Mucosa of gallbladder (tissue), 1 donor: ENCODE measurements at regions not wholly inside any gene's neighbourhood (a gene's known extent, or its start where the extent isn't known, plus 50 kb on each side); places are given as distances from the start of the nearest gene placed in this dataset.

Experiments
- DNase-seq: peaks from one replicate; pipeline ENCODE4 v3.0.0-alpha.2; 2020; ENCODE audit warnings: low spot score
- donor health status: DM: no; HTN: no; CAD: no.

DNA sequence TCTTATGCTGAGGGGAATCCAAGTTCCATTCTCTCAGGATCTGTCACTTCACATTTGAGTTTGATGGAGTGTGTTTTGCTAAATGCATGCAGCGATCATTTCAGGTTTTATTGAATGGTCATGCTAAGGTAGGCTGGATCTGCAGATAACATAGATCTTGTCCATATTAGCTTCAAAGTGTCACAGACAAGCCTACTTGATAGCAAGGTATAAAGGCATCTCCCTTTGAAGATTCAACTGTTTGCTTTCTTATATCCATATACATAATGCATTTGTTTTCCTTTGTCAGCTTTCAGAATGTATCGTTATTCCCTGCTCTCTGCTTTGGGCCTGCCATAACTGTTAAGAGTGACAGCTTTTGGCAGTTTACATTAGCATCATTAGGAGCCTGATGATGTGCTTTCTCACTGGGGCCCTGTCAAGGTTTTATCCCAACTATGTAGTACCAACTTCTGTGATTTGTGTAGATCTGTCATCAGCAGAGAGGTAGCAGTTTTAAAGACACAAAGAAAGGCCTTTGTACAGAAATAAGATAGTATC is 604.3 kb upstream of the CDH7 start:
- no peak for DNase-seq

DNA sequence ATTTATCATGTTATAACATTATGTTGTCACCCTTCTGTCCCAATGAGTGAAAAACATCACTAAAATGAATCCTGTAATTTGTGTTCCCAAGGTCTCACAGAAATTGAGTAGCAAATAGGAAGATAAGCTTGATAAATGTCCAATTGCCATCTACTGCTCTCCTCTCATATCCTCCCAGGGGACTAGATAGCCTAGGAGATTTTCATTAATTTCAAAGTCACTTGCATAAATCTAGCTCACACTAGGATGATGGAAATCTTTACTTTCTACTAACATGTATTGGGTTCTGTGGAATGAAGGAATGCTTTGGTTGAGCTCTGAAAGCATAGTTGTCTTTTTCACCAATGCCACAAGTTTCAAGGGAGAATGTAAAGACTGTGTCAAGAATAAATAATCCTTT is 605.5 kb upstream of the CDH7 start:
- no peak for DNase-seq

DNA sequence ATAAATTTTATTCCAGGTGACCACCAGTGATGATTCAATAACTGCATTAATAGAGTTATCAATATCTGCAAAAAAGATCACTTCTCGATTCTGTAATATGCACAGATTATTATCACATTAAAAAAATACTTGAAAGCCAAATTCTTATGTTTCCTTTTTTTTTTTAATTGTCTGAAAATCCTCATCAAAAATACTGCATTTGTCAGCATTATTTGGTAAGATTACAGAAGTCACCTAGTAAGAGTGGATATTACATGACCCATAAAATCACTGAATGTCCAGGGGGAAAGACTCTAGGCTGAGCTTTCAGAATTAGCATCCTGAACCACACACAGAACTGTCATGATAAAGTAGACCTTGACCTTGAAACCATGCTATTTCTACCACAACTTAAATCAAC is 617.2 kb upstream of the CDH7 start:
- DNase-seq = no peak

DNA sequence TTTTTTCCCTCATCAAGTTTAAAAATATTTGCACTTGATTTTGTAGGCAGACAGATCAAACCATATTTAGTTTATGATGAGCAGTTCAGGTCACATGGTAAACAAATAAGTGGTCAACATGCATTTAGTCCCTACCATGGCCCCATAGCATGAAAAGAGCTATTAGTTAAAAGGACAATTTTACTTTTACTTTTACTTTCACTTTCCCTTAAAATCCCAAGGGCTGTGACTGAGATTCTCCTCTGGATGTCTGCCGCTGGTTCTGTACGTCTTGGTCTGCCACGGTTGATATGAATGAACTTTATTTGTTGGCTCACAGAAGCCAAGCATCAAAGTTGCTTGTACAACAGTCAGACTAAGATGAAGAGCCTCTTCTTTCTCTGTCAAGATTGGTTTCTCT is 626.2 kb upstream of the CDH7 start:
- DNase-seq = no peak

GRCh38 chr18:65103864-65104263 is 646.9 kb upstream of the CDH7 start:
- DNase-seq = no peak

- no peak for DNase-seq
Observed at GRCh38 chr18:65093346-65093745, 657.5 kb upstream of the CDH7 start.

DNA sequence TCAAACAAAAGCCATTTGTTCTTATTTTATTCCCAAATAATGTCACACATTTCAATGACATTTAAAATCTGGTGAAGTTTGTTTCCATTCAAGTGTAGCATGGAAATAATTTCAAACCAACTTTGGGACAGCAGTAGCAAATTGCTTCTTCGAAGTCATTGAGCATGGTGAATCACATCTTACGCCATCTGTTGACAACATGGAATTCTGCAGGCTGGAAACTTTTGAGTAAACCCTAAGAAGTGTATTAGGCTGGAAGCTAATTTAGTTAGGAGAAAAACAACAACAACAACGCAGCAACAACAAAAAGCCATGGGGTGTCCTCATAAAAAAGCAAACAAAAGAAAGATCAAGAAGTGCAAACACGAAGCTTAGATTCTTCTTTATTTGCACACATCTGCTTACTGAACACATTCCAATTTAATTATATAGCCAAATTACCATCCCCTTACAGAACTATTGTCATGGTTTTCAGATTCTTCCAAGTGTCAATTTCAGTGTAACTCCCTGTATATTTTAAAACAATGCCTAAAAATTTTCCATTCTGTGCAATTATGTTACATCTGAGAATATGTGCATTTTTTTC is 659.0 kb upstream of the CDH7 start:
- no peak for DNase-seq

GRCh38 chr18:65082907-65083306 is 667.9 kb upstream of the CDH7 start:
- DNase-seq = no peak

- no peak for DNase-seq
Observed at GRCh38 chr18:65081786-65082185, 669.0 kb upstream of the CDH7 start.

DNA sequence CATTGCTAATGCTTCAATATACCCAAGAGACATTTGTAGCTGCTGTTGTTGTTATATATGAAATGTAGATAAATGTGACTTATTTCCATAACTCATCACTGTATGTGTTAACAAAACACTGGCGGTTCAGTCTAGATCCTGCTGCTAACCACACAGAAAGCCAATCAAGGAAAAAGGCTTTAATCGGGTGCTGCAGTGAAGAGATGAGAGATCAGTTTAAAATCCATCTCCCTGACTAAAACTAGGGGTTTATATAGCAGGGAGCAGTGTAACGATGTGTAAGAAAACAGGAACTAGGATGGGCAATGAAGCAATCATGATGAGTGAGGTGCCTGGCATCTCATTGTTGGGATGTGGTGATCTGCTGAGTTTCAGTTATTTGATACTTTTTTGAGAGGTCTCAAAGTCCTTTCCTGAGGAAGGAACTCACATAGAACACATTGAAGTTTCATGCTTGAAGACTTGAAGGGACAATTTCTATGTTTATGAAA is 677.7 kb upstream of the CDH7 start:
- DNase-seq = no peak

DNA sequence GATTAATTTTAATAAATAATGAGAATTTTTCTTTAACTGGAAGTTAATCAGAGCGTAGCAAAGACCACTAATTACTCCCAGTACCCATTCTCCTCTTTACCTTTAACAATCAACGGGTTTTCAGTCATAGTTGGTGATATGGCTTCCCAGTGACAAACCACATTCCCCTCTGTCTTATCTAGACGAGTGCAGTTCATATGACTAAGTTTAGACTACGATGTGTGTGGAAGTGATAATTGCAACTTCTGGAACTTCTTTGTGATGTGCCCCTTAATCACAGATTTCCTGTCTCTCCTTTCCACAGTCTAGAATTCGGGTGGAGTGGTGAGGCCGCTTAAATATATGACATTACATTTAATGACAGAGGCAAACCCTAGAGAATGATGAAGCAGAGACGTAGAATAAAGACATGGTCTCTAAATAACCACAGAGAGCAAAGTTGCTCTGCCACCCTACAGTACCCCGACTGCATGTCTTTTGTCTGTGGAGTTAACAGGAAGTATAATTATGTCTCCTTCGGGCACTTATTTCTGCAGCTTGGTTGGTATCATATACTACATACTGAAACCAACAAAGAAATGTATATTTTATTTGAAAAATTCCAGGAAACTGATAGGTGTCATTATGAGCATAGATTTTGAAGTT is 693.3 kb upstream of the CDH7 start:
- no peak for DNase-seq

- no peak for DNase-seq
Observed at GRCh38 chr18:65056575-65056974, 694.2 kb upstream of the CDH7 start.

DNA sequence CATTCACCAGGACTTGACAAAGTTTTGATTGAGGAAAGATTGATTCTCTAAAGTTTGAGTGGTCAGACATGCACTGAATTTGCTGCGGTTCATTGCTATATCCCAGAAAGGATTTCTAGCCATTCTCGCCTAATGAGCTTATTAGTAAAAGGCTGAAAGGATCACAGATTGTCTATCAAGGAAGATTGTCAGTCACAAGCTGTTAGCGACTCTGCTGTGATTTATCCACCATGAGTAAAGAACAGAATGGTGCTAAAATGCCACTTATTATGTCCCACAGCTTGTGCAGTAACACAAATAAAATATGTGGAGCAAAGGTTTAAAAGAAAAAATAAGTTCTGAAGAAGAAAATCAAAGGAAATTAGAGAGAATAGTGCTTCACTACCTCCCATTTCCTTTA is 701.2 kb upstream of the CDH7 start:
- no peak for DNase-seq

DNA sequence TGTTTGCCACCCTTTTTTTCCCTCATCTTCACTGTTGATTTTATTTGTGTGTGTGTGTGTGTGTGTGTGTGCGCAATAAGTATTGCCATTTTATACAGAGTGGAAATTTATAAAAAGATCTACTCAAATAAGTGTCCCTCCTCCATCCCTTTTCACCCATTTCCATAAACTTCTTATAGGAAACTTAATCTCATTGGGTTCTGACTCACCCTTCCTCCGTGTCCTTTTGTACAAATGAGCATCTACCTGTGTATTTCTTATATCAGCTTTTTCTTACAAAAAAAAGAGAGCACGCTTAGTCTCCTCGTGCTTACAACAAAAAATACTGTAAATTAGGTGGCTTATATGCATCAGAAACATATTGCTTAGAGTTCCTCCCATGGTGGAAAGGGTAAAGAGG is 711.2 kb upstream of the CDH7 start:
- DNase-seq = no peak

DNA sequence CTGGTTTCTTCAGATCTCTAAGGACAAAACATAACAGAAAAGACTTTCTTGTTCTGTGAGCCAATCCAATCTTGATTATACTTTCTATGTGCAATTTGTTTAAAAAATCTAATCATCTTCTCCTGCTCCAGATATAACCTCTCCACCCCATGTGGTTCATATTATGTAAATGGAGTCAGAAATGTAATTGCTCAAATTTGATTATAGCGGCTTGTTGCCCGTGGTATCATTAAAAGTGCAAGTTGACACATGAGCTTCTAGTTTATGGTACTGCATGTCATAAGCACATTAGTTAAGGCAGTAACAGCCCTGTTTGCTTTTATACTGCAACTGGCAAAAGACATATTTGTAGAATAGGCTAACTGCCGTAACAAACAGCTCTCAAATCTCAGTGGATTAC is 715.1 kb upstream of the CDH7 start:
- no peak for DNase-seq

GRCh38 chr18:65025756-65026155 is 725.1 kb upstream of the CDH7 start:
- no peak for DNase-seq

DNA sequence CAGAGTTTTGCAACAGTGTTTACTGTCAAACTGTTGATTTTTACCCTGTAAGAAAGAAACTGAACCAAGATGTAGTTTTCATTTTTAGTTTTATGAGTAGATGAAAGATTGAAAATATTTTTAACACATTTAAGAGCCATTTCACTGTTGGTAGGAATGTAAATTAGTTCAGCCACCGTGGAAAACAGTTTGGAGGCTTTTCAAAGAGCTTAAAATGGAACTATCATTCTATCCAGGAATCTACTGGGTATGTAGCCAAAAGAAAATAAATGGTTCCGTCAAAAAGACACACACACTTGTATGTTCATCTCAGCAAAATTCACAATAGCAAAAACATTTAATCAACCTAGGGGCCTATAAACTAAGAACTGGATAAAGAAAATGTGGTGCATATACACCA is 729.8 kb upstream of the CDH7 start:
- no peak for DNase-seq

DNA sequence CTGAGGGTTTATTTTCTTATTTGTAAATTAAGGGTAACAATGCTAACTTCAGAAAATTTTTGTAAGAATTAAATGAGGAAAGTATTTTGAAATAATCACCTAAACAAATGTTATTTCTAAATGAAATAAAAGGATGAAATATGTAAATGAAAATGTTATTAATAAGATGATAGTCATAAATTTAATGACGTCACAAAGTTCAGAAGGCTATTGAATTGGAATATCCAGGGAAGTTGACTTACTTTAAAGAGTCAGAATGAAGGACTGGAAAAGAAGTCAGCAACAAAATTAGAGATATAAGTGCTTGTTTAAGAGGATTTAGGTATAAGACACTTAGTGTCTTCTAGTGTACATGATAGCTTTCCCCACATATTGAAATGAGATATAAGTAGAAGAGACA is 732.6 kb upstream of the CDH7 start:
- no peak for DNase-seq

- DNase-seq = no peak
Observed at GRCh38 chr18:65017372-65017760, 733.4 kb upstream of the CDH7 start.

DNA sequence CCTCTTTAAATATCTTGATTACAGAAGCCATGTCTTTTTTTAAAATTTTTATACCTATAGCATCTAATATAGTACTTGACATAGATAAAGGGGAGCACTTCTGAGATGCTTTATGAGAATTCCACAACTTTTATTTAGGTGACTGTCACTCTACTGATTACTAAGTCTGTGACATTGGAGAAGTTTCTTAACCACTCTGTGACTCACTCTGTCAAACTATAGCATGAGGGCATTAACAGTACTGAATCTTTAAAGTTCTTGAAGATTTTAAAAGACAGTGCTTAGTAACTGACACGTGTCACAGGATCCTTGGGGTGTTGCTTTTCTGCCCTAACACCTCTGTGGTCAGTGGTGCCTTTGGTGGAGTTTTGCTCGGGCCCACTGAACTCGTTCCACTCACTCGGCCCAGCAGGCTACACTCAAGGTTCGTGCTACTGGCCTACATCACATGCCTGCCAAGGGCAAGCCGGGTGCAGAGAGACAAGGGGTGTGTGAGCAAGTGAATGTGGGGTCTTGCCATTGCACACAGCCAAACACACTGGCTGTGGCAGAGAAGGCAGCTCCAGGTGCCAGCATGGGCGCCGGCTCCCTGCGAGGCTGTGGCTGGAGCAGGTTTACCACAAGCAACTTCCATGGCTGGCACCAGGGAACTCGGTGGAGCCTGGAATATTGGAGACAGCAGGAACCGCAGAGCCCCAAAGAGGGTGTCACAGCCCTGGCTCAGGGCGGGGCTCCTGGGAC is 734.0 kb upstream of the CDH7 start:
- DNase-seq = no peak

DNA sequence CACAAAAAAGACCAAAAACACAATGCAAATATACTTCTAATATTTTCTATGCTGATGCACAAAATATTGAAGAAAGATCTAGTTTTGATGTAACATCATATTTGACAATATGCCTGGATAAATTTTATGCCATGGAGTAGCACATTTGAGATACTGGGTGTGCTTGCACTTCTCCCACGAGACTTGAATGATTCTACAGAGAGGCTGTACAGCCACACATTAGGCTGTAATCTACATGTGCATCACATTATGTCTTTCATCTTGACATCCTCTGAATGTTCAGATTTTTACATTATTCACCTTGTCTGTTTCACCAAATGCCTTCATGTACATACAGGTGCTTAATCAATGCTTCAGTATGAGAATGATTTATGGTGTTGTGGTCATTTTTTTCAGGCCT is 756.4 kb upstream of the CDH7 start:
- DNase-seq = no peak

DNA sequence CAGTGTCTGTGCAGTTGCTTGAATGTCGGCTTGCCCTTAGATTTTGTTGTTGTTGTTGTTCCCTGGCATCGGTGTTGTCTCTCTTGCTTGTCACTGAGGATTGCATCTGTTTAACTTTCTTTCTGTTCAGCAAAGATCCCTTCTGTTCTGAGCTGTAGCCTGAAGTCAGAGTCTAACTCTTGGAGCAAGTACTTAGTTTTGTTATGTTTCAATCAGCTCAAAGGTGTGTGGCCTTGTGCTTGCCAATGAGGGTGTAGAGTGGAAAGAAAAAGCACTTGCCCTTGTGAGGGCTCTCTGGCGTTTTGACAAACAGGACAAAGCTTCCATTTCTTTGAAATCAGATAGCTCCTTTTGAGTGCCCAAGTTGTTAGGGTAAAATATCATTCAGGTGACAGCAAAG is 757.1 kb upstream of the CDH7 start:
- DNase-seq = no peak

- DNase-seq = no peak
Observed at GRCh38 chr18:64992654-64993053, 758.2 kb upstream of the CDH7 start.
